ENCODE measurements at regions not wholly inside any gene's neighbourhood (a gene's known extent, or its start where the extent isn't known, plus 50 kb on each side); places are given as distances from the start of the nearest gene placed in this dataset.

GRCh38 chr3:28923994-28924393 lies 356.9 kb upstream of the RBMS3 start:
- no CpG with 5 or more reads among the region's 2 CpGs for WGBS (ENCODE audit: extremely low coverage, insufficient coverage, low lambda C conversion rate)
- Histone ChIP-seq H4K8ac (ENCODE audit: low read depth, low read length) (no peak overlapping the region), H2BK120ac (ENCODE audit: low read depth, low read length) (no peak overlapping the region), H2AK5ac (ENCODE audit: low read length) (no peak overlapping the region), H3K4me3 (ENCODE audit: low read length) (no peak overlapping the region), H2BK5ac (ENCODE audit: low read length) (no peak overlapping the region), H3K56ac (ENCODE audit: low read length) (no peak overlapping the region), H3K4me2 (ENCODE audit: low read length) (no peak overlapping the region), H3K79me1 (ENCODE audit: low read length) (no peaks in the 10 kb centered on the region), H3K79me2 (ENCODE audit: control insufficient read depth, insufficient read depth, low read length) (no peaks in the 10 kb centered on the region), H2BK15ac (replicated peaks; ENCODE audit: low read depth) (no peak overlapping the region), H3K36me3 (ENCODE audit: control insufficient read depth, insufficient read depth, low read length) (no peaks in the 10 kb centered on the region), H3K4ac (ENCODE audit: low read depth, low read length) (no peak overlapping the region), H3K23ac (ENCODE audit: low read length) (no peak overlapping the region), H4K5ac (ENCODE audit: low read length) (no peak overlapping the region), H3K27me3 (ENCODE audit: insufficient read depth, low read length, poor library complexity) (no peaks in the 10 kb centered on the region), H3K9ac (ENCODE audit: low read length) (no peak overlapping the region), H3K4me1 (ENCODE audit: control insufficient read depth, low read depth, low read length) (no peaks in the 10 kb centered on the region), H3K18ac (ENCODE audit: low read length) (no peak overlapping the region), H3K27ac (ENCODE audit: low read depth, low read length) (no peak overlapping the region)
- DNase-seq = no peak

- H3K23ac ChIP-seq (ENCODE audit: low read length) = no peak overlapping the region
Measured at GRCh38 chr3:28924744-28925360, 356.0 kb upstream of the RBMS3 start.

GRCh38 chr3:28933337-28933736 lies 347.5 kb upstream of the RBMS3 start:
- H3K18ac ChIP-seq (ENCODE audit: low read length) = no peak overlapping the region
- H2BK120ac ChIP-seq (ENCODE audit: low read depth, low read length) = no peak overlapping the region
- no peak overlapping the region for H3K56ac ChIP-seq (ENCODE audit: low read length)
- H3K23ac ChIP-seq (ENCODE audit: low read length) = no peak overlapping the region
- no peaks in the 10 kb centered on the region for H3K27me3 ChIP-seq (ENCODE audit: insufficient read depth, low read length, poor library complexity)
- WGBS (ENCODE audit: extremely low coverage, insufficient coverage, low lambda C conversion rate) = no CpG with 5 or more reads among the region's 4 CpGs
- H3K79me1 ChIP-seq (ENCODE audit: low read length) = no peaks in the 10 kb centered on the region
- no peak overlapping the region for H2BK15ac ChIP-seq (replicated peaks; ENCODE audit: low read depth)
- no peaks in the 10 kb centered on the region for H3K4me1 ChIP-seq (ENCODE audit: control insufficient read depth, low read depth, low read length)
- no peak overlapping the region for H3K27ac ChIP-seq (ENCODE audit: low read depth, low read length)
- H4K5ac ChIP-seq (ENCODE audit: low read length) = no peak overlapping the region
- no peak overlapping the region for H2BK5ac ChIP-seq (ENCODE audit: low read length)
- H4K8ac ChIP-seq (ENCODE audit: low read depth, low read length) = no peak overlapping the region
- H3K4me3 ChIP-seq (ENCODE audit: low read length) = no peak overlapping the region
- DNase-seq = no peak
- H3K36me3 ChIP-seq (ENCODE audit: control insufficient read depth, insufficient read depth, low read length) = no peaks in the 10 kb centered on the region
- no peaks in the 10 kb centered on the region for H3K79me2 ChIP-seq (ENCODE audit: control insufficient read depth, insufficient read depth, low read length)
- no peak overlapping the region for H2AK5ac ChIP-seq (ENCODE audit: low read length)
- no peak overlapping the region for H3K4me2 ChIP-seq (ENCODE audit: low read length)
- H3K4ac ChIP-seq (ENCODE audit: low read depth, low read length) = no peak overlapping the region
- H3K9ac ChIP-seq (ENCODE audit: low read length) = no peak overlapping the region

More at GRCh38 chr3:28924744-28925360, 356.0 kb upstream of the RBMS3 start:
- no peak overlapping the region for H3K4me3 ChIP-seq (ENCODE audit: low read length)
- no peak overlapping the region for H3K4me2 ChIP-seq (ENCODE audit: low read length)
- H3K79me2 ChIP-seq (ENCODE audit: control insufficient read depth, insufficient read depth, low read length) = no peaks in the 10 kb centered on the region
- H2BK5ac ChIP-seq (ENCODE audit: low read length) = no peak overlapping the region
- no peak overlapping the region for H2AK5ac ChIP-seq (ENCODE audit: low read length)
- H2BK120ac ChIP-seq (ENCODE audit: low read depth, low read length) = no peak overlapping the region
- no peak overlapping the region for H2BK15ac ChIP-seq (replicated peaks; ENCODE audit: low read depth)
- H3K79me1 ChIP-seq (ENCODE audit: low read length) = no peaks in the 10 kb centered on the region
- no peaks in the 10 kb centered on the region for H3K36me3 ChIP-seq (ENCODE audit: control insufficient read depth, insufficient read depth, low read length)
- no peak overlapping the region for H3K18ac ChIP-seq (ENCODE audit: low read length)
- peak; percentile 23 for DNase-seq
- no peaks in the 10 kb centered on the region for H3K4me1 ChIP-seq (ENCODE audit: control insufficient read depth, low read depth, low read length)
- H3K4ac ChIP-seq (ENCODE audit: low read depth, low read length) = no peak overlapping the region
- H3K9ac ChIP-seq (ENCODE audit: low read length) = no peak overlapping the region
- no peak overlapping the region for H3K56ac ChIP-seq (ENCODE audit: low read length)
- H4K8ac ChIP-seq (ENCODE audit: low read depth, low read length) = no peak overlapping the region
- no CpG with 5 or more reads among the region's 1 CpG for WGBS (ENCODE audit: extremely low coverage, insufficient coverage, low lambda C conversion rate)
- H3K27me3 ChIP-seq (ENCODE audit: insufficient read depth, low read length, poor library complexity) = no peaks in the 10 kb centered on the region
- H4K5ac ChIP-seq (ENCODE audit: low read length) = no peak overlapping the region
- H3K27ac ChIP-seq (ENCODE audit: low read depth, low read length) = no peak overlapping the region

- no peak overlapping the region for H2AK5ac ChIP-seq (ENCODE audit: low read length)
- no peak overlapping the region for H3K9ac ChIP-seq (ENCODE audit: low read length)
- no peaks in the 10 kb centered on the region for H3K79me2 ChIP-seq (ENCODE audit: control insufficient read depth, insufficient read depth, low read length)
- H3K4ac ChIP-seq (ENCODE audit: low read depth, low read length) = no peak overlapping the region
- H4K5ac ChIP-seq (ENCODE audit: low read length) = no peak overlapping the region
- no peak overlapping the region for H3K18ac ChIP-seq (ENCODE audit: low read length)
- no peaks in the 10 kb centered on the region for H3K27me3 ChIP-seq (ENCODE audit: insufficient read depth, low read length, poor library complexity)
- H2BK120ac ChIP-seq (ENCODE audit: low read depth, low read length) = no peak overlapping the region
- no peak overlapping the region for H3K23ac ChIP-seq (ENCODE audit: low read length)
- no peaks in the 10 kb centered on the region for H3K36me3 ChIP-seq (ENCODE audit: control insufficient read depth, insufficient read depth, low read length)
- no peak overlapping the region for H3K4me3 ChIP-seq (ENCODE audit: low read length)
- H3K79me1 ChIP-seq (ENCODE audit: low read length) = no peaks in the 10 kb centered on the region
- no peak overlapping the region for H3K27ac ChIP-seq (ENCODE audit: low read depth, low read length)
- H2BK15ac ChIP-seq (replicated peaks; ENCODE audit: low read depth) = no peak overlapping the region
- no peaks in the 10 kb centered on the region for H3K4me1 ChIP-seq (ENCODE audit: control insufficient read depth, low read depth, low read length)
- no peak overlapping the region for H3K56ac ChIP-seq (ENCODE audit: low read length)
- no CpG with 5 or more reads among the region's 3 CpGs for WGBS (ENCODE audit: extremely low coverage, insufficient coverage, low lambda C conversion rate)
- no peak overlapping the region for H4K8ac ChIP-seq (ENCODE audit: low read depth, low read length)
- DNase-seq = no peak
- H3K4me2 ChIP-seq (ENCODE audit: low read length) = no peak overlapping the region
- H2BK5ac ChIP-seq (ENCODE audit: low read length) = no peak overlapping the region
Measured at GRCh38 chr3:28934126-28934813, 346.6 kb upstream of the RBMS3 start.

- Histone ChIP-seq H3K18ac (ENCODE audit: low read length) (no peak overlapping the region), H3K27ac (ENCODE audit: low read depth, low read length) (no peak overlapping the region), H2BK5ac (ENCODE audit: low read length) (no peak overlapping the region), H2BK15ac (replicated peaks; ENCODE audit: low read depth) (no peak overlapping the region), H3K36me3 (ENCODE audit: control insufficient read depth, insufficient read depth, low read length) (no peaks in the 10 kb centered on the region), H3K4me3 (ENCODE audit: low read length) (no peak overlapping the region), H4K8ac (ENCODE audit: low read depth, low read length) (no peak overlapping the region), H2BK120ac (ENCODE audit: low read depth, low read length) (no peak overlapping the region), H3K56ac (ENCODE audit: low read length) (no peak overlapping the region), H4K5ac (ENCODE audit: low read length) (no peak overlapping the region), H3K4ac (ENCODE audit: low read depth, low read length) (no peak overlapping the region), H3K79me1 (ENCODE audit: low read length) (no peaks in the 10 kb centered on the region), H2AK5ac (ENCODE audit: low read length) (no peak overlapping the region), H3K79me2 (ENCODE audit: control insufficient read depth, insufficient read depth, low read length) (no peaks in the 10 kb centered on the region), H3K4me1 (ENCODE audit: control insufficient read depth, low read depth, low read length) (no peaks in the 10 kb centered on the region), H3K23ac (ENCODE audit: low read length) (no peak overlapping the region), H3K27me3 (ENCODE audit: insufficient read depth, low read length, poor library complexity) (no peaks in the 10 kb centered on the region), H3K4me2 (ENCODE audit: low read length) (no peak overlapping the region), H3K9ac (ENCODE audit: low read length) (no peak overlapping the region)
- no peak for DNase-seq
- no CpG with 5 or more reads among the region's 2 CpGs for WGBS (ENCODE audit: extremely low coverage, insufficient coverage, low lambda C conversion rate)
Measured at GRCh38 chr3:28935146-28935545, 345.7 kb upstream of the RBMS3 start.

GRCh38 chr3:28936154-28936553 lies 344.7 kb upstream of the RBMS3 start:
- Histone ChIP-seq H3K36me3 (ENCODE audit: control insufficient read depth, insufficient read depth, low read length) (no peaks in the 10 kb centered on the region), H4K8ac (ENCODE audit: low read depth, low read length) (no peak overlapping the region), H2AK5ac (ENCODE audit: low read length) (no peak overlapping the region), H3K9ac (ENCODE audit: low read length) (no peak overlapping the region), H3K79me1 (ENCODE audit: low read length) (no peaks in the 10 kb centered on the region), H3K23ac (ENCODE audit: low read length) (no peak overlapping the region), H2BK120ac (ENCODE audit: low read depth, low read length) (no peak overlapping the region), H2BK5ac (ENCODE audit: low read length) (no peak overlapping the region), H3K79me2 (ENCODE audit: control insufficient read depth, insufficient read depth, low read length) (no peaks in the 10 kb centered on the region), H4K5ac (ENCODE audit: low read length) (no peak overlapping the region), H3K18ac (ENCODE audit: low read length) (no peak overlapping the region), H3K4me1 (ENCODE audit: control insufficient read depth, low read depth, low read length) (no peaks in the 10 kb centered on the region), H3K4me3 (ENCODE audit: low read length) (no peak overlapping the region), H2BK15ac (replicated peaks; ENCODE audit: low read depth) (no peak overlapping the region), H3K4ac (ENCODE audit: low read depth, low read length) (no peak overlapping the region), H3K56ac (ENCODE audit: low read length) (no peak overlapping the region), H3K4me2 (ENCODE audit: low read length) (no peak overlapping the region), H3K27me3 (ENCODE audit: insufficient read depth, low read length, poor library complexity) (no peaks in the 10 kb centered on the region), H3K27ac (ENCODE audit: low read depth, low read length) (no peak overlapping the region)
- no peak for DNase-seq
- WGBS (ENCODE audit: extremely low coverage, insufficient coverage, low lambda C conversion rate) = 100% methylated on average over 1 of the region's 2 CpGs

Data from mesendoderm (in vitro differentiated cells).